Fibroblast of the aortic adventitia (primary cell): ENCODE measurements at regions not wholly inside any gene's neighbourhood (a gene's known extent, or its start where the extent isn't known, plus 50 kb on each side); places are given as distances from the start of the nearest gene placed in this dataset.
A peak's percentile ranks its signal among the peaks of the same experiment; 100 is the strongest.

Experiments
- DNase-seq: peaks from one replicate; pipeline ENCODE4 v3.0.0-alpha.2; 2010; ENCODE audit warnings: low read depth
- H3K4me3 ChIP-seq: 2 replicates; pipeline ENCODE4 v1.5.1; 2011; ENCODE audit warnings: low read depth, mild to moderate bottlenecking, control low read depth, low read length, moderate library complexity
- TF ChIP-seq, protein P1 (sequence below): IDR thresholded peaks from 2 replicates; pipeline ENCODE4 v1.5.1; 2011; ENCODE audit warnings: mild to moderate bottlenecking, low read length, control low read depth, inconsistent platforms; ENCODE audit not compliant: insufficient read depth

DNA sequence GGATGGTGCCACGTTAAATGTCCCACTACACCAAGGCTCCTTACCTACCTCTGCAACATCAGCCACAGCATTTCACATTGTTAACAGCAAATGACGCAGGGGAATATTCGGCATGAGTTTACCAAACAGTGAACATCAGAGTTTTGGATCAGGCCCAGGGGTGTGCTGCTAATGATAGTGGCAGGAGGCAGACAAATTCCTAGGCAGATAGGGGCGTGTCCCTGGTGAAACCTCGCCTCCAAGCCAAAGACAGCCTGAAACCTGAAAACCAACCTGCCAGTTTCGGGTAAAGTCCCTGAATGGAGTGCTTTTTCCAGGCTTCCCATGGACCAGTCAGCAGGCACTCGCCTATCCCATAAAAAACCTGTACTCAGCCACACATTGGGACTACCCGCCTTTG lies 133.6 kb downstream of the SH3BGRL2 start:
- no peak for DNase-seq

DNA sequence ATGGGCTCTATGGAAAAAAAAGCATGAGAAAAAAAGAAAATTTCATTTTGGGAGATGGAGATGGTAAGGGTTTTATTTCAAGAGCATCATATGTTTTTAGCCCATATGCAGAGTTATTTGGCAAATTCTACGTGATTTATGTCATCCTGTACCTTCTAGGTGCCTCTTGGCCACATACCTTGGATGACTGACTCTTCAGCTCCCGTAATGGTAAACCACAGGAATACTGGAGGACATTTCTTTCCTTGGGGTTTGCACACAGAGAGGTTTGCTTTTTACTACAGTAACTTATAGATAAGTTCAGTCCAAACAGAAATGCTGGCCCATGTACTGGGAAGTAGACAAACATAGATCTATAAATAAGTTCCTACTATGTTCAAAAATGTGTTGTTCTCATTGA lies 132.2 kb downstream of the SH3BGRL2 start:
- DNase-seq, result no peak
- TF ChIP-seq, protein P1, sequence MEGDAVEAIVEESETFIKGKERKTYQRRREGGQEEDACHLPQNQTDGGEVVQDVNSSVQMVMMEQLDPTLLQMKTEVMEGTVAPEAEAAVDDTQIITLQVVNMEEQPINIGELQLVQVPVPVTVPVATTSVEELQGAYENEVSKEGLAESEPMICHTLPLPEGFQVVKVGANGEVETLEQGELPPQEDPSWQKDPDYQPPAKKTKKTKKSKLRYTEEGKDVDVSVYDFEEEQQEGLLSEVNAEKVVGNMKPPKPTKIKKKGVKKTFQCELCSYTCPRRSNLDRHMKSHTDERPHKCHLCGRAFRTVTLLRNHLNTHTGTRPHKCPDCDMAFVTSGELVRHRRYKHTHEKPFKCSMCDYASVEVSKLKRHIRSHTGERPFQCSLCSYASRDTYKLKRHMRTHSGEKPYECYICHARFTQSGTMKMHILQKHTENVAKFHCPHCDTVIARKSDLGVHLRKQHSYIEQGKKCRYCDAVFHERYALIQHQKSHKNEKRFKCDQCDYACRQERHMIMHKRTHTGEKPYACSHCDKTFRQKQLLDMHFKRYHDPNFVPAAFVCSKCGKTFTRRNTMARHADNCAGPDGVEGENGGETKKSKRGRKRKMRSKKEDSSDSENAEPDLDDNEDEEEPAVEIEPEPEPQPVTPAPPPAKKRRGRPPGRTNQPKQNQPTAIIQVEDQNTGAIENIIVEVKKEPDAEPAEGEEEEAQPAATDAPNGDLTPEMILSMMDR, result no peak

More for the DNA sequence above, 133.6 kb downstream of the SH3BGRL2 start:
- TF ChIP-seq, protein P1, result no peak
- H3K4me3 ChIP-seq, result no peak overlapping the region

DNA sequence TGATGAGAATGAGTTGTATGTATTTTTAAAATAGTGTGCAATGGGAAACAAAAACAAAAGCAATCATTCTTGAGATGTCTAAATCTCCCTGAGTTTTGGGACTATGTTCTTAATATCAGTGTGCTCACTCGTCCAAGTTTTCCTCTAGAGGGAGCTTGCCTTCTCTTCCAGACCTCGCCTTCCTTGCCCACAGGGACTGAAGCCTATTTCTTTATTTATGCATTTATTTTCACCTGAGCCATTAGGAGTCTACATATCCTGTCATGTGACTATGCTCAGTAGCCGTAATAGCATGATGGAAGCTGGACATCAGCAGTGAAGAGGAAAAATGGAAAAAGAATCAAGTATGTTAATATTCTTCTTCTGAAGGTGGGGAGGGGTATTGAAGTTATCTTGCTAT lies 131.2 kb downstream of the SH3BGRL2 start:
- H3K4me3 ChIP-seq, result no peak overlapping the region
- TF ChIP-seq, protein P1, result peak; percentile 34
- DNase-seq, result peak; percentile 4

More for the DNA sequence above, 132.2 kb downstream of the SH3BGRL2 start:
- no peak overlapping the region for H3K4me3 ChIP-seq

DNA sequence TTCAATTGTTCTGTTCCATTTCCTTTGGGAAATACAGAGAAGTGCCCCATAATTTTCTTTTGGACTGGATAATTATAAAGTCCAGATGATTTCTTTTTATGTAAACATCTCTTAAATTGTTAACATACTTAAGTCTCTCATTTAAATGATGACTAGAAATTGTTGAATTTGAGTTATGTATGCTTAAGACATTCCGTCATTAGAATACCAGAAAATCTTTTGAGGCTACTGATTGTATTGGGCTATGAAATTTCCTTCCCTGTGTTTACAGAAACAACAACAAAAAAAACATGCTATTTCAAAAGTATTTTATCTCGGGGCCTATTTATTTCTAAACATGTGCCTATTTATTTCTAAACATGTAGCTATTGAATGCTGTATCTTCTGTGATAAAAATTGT lies 125.4 kb downstream of the SH3BGRL2 start:
- DNase-seq, result no peak
- TF ChIP-seq, protein P1, result no peak
- no peak overlapping the region for H3K4me3 ChIP-seq

DNA sequence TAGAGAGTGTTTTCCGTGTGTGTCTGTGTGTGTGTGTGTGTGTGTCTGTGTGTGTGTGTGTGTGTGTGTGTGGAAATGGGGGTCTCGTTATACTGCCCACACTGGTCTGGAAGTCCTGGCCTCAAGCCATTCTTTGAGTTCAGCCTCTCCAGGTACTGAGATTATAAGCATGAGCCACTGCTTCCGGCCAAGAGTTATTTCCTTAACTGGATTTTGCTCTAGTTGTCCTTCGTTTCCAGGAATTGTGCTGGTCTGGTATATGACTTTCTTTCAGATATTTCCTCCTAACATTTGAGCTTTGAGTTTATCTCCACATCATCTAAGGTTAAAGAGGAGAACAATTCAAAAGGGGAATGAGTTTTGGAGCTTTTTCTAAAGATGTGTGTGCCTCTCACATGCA lies 124.8 kb downstream of the SH3BGRL2 start:
- TF ChIP-seq, protein P1, result no peak
- H3K4me3 ChIP-seq, result no peak overlapping the region
- no peak for DNase-seq
